ENCODE measurements at regions not wholly inside any gene's neighbourhood (a gene's known extent, or its start where the extent isn't known, plus 50 kb on each side); places are given as distances from the start of the nearest gene placed in this dataset.

DNA sequence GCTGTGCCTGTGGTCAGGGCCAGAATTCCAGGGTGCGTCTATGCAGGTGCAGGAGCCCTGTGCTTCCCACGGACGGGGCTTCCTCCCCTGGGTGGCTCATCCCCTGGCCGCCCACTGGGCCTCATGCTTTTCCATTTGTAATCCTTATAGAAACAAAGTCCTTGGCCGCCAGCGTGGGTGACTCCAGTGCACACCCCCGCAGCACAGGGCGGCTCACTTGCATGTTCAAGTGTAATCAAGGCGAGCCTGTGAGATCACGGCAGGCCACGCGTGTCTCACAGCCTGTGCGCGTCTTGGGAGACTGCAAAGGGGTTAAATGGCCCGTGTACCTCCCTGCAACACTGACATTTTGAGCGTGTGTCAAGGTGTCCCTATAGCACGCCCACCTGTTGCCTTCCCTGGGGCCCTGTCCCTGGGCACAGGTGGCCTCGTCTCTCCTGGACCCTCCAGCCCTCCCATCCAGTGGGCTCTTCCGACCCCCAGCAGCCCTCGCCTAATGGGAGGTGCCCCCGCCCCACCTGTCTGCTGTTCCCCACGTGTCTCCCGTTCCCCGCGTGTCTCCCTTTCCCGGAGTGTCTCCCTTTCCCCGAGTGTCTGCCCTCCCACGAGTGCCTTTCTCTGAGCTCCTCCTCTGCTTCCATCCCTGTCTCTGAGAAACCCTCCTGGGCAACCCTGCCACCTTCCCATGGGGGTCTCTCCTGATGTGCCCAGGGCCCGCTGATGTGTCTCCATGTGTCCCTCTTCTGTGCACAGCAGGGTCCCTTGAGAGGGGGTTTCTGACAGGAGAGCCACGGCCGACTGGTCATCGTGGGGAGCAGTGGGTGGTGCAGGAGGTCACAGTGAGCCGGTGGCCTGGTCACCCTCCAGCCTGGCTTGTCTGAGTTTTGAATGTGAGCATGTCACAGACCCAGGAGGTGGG lies 1215.3 kb downstream of the BRD1 start:
- DNase-seq (ENCODE audit: insufficient read length, low spot score): no peak
- no peak for FAIRE-seq

DNA sequence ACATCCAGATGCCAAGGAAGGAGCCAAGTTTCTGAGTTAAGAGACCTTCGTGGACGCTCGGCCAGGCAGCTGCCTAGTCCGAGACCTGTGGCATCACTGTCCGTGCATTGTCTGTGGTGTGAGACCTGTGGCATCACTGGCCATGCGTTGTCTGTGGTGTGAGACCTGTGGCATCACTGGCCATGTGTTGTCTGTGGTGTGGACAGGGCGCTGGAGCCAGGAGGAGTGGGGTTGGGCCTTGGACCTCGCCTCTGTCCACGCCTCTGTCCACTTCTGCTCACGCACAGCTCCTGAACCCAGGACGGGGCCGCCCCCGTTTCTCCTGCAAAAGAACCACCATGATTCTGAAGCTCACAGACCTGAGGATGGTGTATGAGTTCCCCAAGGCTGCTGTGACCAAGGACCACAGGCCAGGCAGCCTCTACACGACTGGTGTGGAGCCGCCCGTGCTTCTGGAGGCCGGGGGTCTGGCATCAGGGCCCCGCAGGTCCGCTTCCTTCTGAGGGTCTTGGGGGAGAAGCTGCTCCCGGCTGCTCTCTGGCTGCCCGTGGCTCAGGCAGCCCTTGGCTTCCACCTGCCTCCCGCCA lies 1218.3 kb downstream of the BRD1 start:
- FAIRE-seq (no peak), DNase-seq (ENCODE audit: insufficient read length, low spot score) (no peak)

DNA sequence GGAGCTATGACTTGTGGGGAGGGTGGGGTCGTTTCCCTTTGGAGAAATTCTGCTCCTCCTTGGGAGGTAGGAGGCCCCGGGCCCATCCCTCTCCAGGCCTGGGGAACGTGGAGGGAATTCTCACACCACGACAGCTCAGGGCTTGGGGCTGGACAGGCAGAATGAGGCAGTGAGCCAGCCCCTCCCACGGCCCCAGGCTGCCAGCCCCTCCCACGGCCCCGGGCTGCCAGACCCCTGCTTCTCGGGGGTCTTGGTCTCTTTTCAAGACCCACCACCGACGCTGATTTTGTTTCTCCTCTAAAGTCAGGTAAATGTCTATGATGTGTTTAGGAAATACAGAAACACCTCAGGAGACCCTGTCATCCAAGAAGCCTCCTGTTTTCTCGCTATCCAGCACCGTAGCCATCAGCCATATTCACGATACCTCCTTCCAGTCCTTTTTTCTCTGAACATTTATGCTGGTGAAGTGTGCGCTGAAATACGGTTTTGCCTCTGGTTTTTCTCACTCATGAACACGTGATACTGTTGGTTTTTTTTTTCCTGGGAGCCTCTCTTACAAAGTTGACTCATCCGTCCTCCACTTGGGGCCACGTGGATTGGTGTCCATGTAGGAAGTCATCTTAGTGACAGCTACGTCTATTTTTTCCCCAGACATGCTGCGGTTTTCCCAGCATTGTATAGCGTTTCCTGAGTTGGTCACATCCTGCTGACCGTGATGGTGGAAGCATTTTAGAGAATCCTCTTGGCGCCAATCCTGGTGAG lies 1219.6 kb downstream of the BRD1 start:
- DNase-seq (ENCODE audit: insufficient read length, low spot score) (no peak), FAIRE-seq (no peak)

DNA sequence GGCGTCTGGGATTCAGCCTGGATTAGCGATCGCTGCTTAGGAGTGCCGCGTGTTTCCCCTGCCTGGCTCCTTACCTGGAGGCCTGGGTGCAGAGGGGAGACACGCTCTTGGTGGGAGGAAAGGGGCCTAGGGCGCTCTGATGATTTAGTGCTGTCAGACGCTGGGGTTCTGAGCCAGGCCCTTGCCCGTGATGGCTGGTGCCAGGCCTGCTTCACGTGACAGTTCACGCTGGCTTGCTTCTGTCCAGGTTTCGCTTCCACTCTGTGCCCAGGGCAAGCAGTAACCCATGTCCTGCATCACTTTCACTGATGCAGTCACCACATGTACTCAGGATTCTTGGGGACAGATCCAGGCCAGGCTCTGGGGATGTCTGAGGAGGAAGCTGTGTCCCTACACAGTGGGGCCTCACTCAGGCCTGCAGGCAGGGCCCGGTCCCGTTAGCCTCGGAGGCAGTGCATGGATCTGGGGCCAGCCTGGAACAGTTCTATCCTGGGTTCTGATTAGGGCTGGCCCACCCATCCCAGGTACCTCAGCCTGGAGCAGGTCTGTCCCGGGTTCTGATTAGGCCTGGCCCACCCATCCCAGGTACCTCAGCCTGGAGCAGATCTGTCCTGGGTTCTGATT lies 1220.9 kb downstream of the BRD1 start:
- DNase-seq (ENCODE audit: insufficient read length, low spot score) (no peak), FAIRE-seq (no peak)

DNA sequence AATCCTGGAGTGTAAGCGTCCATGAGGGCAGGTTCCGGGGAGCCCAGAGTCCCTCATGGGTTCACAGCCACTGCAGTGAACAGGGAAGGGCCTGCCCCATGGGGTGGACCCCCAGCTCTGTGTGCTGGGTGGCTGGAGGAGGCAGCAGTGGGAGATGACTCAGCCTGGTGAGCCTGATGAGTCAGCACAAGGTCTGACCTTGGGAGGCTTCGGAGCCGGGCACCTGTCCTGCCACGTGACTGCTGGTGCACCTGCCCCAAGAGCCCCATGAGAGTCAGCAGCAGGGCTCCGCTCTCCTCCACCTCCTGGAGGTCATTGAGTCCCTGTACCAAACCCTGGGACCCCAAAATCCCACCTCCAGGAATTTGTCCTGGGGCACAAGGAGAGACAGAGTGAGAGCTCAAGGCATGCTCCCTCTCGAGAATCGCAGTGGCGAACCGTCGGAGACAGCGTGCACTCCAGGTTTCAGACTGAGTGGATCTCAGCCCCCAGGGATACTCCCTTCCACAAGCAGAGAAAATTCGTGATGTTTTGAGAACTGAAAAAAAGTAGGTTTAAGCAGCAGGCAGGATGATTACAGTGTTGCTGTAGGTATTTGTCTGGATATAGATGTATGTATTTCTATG lies 1221.7 kb downstream of the BRD1 start:
- FAIRE-seq: no peak
- no peak for DNase-seq (ENCODE audit: insufficient read length, low spot score)

DNA sequence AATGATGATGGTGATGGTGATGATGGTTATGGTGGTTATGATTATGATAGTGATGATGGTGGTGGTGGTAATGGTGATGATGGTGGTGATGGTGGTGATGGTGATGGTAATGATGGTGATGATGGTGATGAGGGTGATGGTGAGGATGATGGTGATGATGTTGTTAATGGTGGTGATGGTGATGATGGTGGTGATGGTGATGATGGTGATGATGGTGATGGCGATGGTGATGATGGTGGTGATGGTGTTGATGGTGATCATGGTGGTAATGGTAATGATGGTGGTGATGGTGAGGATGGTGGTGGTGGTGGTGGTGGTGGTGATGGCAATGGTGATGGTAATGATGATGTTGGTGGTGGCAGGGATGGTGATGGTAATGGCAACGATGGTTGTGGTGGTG lies 1222.5 kb downstream of the BRD1 start:
- DNase-seq (ENCODE audit: insufficient read length, low spot score) (no peak), FAIRE-seq (peak; percentile 97)

DNA sequence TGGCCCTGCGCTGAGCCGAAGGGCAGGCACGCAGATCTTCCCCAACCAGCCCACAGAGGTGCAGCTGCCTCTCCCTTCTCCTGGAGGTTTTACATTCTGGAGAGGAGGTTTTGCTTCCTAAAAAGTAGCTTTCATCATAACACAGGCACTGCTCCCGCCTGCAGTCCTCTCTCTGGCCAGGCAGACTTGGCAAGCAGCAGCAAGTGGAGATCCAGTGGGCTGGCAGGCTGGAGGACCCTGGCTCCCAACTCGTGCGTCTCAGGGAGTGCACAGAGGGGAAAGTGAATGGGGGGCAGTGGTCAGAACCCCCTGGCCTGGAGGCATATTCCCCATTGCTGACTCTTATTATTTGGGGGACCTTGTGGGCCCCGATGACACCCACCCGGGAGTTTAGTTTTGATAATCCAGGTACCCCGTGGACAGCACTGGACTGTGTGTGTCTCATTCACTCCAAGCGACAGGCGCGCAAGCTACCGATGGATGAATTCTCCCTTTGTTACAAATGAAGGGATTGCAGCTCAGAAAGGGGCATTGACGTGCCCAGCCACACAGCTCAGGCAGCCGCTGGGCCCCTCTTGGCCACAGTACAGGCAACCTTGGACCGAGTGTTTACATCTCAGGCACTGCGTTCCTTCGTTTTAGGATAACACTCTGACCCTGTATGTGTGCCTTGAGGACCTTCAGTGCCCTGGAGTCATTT lies 1223.9 kb downstream of the BRD1 start:
- FAIRE-seq (no peak), DNase-seq (ENCODE audit: insufficient read length, low spot score) (no peak)

DNA sequence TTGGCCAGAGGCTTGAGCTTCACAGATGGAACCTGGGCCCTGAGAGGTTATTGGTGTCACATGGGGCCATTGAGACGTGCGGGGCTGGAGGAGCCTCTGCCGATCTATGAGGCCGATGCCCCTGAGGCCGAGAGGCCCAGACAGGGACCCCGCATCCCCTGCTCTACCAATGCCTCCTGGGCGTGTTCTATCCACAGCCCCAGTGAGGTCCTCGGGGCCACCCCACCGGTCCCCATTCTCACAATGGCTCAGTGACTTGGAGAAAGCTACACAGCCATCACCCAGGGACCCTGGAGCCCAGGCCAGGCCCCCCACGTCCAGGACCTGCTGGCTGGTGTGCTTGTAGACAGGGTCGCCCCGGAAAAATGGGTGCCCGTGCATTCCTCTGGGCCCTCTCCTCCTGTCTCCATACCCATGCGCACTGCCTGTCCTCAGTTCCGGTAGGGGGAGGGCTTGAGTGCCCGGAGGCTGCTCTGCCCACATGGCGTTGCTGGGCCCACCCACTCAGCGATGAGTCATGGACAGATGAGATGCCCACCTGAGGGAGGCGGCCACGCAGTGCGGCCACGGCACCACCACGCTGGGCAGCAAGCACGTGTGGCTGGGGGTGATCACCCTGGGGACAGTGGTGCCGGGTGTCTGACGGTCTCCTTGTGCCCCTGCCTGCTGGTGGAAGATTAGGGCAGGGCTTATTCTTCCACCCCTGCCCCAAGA lies 1224.7 kb downstream of the BRD1 start:
- no peak for DNase-seq (ENCODE audit: insufficient read length, low spot score)
- no peak for FAIRE-seq

DNA sequence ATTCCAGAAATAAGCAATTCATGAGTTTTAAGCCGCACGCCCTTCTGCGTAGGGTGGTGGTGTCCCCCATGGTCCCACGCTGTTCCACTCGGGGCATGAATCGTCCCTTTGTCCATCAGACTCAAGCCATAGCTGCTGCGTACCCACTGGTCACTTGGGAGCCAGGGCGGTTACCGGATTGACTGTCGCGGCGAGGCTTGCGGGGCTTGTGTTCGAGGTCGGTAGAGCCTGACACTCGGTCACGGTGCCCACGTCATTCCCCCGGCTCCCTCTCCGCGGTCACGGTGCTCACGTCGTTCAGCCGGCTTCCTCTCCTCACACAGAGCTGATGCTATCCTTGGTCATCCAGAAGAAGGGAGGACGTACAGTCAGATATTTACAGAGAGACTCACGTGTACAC lies 1227.0 kb downstream of the BRD1 start:
- no peak for FAIRE-seq

DNA sequence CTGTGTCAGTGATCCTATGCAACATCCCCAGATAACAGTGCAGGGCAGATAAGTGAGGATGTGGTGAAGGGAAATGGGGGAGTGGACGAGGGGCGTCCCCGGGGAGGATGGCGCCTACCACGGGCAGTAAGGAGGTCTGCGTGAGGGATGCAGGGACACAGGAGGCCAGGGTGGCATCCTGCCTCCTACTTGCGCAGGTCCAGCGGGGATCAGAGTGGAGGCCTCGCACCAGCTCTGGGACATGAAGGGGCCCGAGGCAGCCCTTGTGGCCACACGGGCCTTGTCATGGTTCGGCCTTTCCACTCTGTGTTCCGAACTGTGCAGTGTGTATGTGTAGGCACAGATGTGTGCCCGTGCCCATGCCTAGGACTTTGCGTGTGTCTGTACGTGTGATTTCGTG lies 1227.5 kb downstream of the BRD1 start:
- DNase-seq (ENCODE audit: insufficient read length, low spot score) (no peak), FAIRE-seq (no peak)

More for the DNA sequence above, 1227.0 kb downstream of the BRD1 start:
- DNase-seq (ENCODE audit: insufficient read length, low spot score): no peak

DNA sequence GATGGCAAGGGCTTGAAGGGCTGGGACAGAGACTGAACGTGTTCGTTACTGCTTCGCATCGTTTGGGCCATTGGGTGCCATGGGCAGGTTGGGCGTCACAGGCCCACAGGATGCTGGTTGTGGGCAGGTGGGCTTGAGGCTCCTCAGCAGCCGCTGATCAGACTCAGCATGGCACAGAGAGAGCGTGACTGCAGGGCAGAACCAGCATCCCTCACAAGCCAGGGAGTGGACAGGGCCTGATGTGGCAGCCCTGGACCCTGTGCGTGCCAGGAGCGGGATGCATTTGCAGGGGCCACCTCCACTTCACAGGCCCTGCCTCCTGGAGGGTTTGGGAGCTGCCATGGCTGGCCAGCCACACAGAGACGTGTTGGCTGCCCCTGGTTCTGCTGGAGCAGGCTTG lies 1228.3 kb downstream of the BRD1 start:
- no peak for FAIRE-seq
- no peak for DNase-seq (ENCODE audit: insufficient read length, low spot score)

DNA sequence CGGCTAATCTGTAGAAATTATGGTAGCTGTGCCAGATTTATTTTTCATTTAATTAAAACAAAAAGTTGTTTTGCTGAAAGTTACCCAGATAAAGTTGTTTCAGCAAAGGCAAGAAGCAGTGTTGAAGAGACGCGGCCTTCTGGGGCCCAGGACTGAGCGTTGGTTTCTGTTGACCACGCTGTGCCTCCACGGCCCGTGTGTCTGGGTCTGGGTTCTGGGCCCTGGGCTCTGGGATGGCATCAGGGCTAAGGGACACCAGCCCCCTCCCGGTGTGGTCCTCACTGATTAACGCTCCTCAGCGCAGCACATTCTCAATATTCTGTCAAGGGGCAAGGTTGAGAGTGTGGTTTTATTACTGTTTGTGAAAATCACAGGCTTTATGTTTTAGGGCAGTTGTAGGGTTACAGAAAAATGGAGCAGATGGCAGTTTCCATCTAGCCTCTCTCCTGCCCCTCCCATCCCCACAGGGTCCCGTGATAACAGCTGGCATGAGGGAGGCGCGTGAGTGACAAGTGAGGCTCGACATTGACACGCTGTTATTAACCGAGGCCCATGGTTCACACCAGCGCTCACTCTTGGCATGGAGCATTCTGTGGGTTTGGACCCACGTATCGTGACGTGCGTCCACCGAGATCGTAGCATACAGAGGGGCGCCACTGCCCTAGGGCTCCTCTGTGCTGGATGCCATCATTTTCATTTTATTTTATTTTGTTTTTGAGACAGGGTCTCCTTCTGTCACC lies 1231.4 kb downstream of the BRD1 start:
- FAIRE-seq (no peak), DNase-seq (ENCODE audit: insufficient read length, low spot score) (no peak)

DNA sequence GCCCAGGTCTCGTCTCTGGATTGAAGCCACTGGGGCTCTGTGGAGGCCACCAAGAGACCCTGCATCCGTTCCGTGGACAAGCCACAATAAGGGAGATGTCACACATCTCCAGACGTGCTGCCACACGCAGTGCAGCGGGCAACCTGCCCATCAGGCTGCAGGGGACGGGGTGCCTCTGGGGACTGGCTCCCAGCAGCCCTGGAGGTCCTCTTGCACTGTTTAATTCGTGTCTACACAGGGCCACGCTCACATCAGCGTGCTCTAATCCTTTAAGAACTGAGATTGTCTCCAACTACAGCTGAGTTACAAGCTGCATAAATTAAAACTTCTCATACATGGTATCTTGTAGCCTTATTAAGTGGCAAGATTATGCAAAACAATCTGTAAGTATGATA lies 1232.2 kb downstream of the BRD1 start:
- no peak for DNase-seq (ENCODE audit: insufficient read length, low spot score)

DNA sequence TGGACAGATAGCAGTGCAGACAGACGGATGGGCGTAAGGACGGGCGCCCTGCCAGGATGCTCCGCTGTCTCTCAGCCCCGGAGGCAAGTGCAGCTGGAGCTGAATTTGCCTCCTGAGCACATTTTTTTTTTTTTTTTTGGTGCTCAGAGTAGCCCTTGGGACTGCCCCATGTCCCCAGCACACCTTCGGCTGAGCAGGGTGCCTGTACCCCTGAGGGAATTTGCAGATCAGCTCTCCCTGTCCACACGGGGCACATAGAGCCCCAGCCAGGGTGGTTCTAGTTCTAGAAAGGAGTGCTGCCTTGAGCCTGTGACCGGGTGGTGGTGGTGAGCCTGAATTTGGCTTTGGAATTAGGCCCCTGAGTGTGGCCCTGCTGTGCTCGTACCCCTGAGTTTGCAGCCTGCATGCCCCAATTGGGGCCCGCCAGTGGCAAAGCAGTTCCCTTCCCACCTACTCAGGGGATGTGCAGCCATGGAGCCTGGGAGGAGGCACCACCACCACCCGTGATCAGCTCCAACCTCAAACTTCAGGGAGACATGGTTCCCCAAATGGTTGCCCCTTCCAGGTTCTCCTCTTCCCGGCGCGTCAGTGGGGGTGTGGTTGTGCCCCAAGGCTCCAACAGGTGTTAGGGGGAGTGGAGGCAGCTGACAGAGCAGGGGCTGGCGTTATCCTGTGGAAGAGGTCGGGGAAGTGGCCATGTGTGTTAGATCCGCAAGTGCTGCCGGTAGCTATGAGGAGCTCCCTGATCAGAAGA lies 1232.7 kb downstream of the BRD1 start:
- DNase-seq (ENCODE audit: insufficient read length, low spot score): no peak
- FAIRE-seq: no peak

More for the DNA sequence above, 1232.2 kb downstream of the BRD1 start:
- FAIRE-seq: no peak

DNA sequence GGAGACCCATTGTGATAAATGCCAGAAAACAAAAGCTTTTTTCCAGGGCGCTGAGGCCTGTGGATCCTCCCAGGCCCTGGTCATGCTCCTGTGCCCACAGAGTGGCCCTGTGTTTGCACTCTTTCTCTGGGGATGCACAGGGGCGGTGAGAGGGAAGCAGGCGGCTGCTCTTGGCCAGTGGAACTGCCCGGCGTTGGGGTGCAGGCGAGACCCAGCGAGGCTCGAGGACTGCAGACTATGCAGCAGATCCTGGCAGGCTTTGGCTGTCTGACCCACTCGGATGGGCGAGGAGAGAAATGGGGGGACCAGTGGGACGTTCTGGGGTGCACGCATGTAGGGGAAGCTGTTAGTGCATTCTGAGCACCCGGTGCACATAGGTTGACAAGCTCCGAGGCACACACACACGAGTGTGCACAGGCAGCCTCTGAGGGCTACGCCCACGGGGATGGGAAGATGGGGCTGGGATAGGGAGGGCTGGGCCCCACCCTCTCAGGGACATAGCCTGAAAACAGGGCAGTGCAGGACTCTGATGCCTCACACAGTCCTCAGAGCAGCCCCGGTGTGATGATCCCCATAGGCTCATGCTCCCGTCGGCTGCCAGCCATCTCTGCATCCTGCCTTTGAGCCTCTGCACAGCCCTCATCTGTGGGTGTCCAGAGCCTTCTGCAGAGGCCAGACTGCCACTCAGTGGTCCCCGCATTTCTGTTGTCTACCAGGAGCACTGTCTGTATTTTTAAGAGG lies 1233.5 kb downstream of the BRD1 start:
- DNase-seq (ENCODE audit: insufficient read length, low spot score): no peak
- FAIRE-seq: no peak

DNA sequence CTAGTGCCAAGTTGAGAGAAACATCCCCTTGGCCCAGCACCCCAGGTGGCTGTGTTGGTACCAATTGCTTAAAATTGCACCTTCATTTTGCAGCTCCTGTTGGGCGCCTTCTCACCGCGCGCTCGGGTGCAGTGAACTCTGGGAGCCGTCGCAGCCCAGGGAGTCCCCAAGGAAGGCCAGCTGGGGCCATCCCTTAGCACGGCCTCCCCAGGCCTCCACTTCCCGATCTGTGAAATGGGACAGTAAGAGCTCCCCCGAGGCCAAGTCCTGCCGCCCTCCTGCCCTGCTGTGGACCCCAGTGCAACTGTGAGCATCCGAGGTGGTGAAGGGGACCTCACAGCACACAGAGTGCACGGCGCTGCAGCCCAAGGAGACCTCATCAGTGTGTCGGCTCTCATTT lies 1234.1 kb downstream of the BRD1 start:
- FAIRE-seq: no peak
- no peak for DNase-seq (ENCODE audit: insufficient read length, low spot score)

DNA sequence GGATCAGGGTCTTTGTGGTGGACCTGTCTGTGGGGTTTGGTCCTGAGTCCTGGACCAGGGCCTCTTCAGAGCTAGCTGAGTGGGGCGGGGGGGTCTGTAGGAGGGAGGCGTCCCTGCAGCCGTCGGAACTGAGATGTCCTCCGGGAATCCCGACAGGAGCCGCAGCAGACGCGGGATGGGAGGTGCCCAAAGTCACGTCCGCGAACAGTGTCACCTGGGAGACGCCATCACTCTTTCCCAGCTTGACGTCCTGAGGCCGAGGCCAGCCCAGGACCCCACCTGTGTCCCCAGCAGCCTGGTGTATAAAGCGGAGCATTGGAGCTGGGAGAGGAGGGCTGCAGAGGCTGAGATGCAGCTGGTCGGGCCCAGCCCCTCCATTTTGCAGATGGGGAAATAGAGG lies 1234.7 kb downstream of the BRD1 start:
- DNase-seq (ENCODE audit: insufficient read length, low spot score): no peak
- no peak for FAIRE-seq

Data from HTR-8/SVneo (cell line).